ENCODE measurements at regions not wholly inside any gene's neighbourhood (a gene's known extent, or its start where the extent isn't known, plus 50 kb on each side); places are given as distances from the start of the nearest gene placed in this dataset.

- TF ChIP-seq EZH2phosphoT487 (IDR thresholded peaks at IDR 0.05; ENCODE audit: borderline replicate concordance, low read length) (no peak), CTCF (IDR thresholded peaks at IDR 0.05; ENCODE audit: low read depth, low read length, poor library complexity, severe bottlenecking) (no peak)
- no peaks in the 10 kb centered on the region for H4K20me1 ChIP-seq (ENCODE audit: control insufficient read depth, insufficient read depth, low read depth, low read length)
- no peak overlapping the region for H3K27ac ChIP-seq (ENCODE audit: low read depth, low read length)
- H3K4me2 ChIP-seq (ENCODE audit: low read length): no peak overlapping the region
- no peaks in the 10 kb centered on the region for H3K79me2 ChIP-seq (ENCODE audit: control insufficient read depth, low read length)
- H3K36me3 ChIP-seq (ENCODE audit: control insufficient read depth, low read length): no peaks in the 10 kb centered on the region
- no peak overlapping the region for H3K4me3 ChIP-seq (ENCODE audit: low read length)
- H3K9me3 ChIP-seq (ENCODE audit: control insufficient read depth, insufficient read depth, low read length): no peaks in the 10 kb centered on the region
- no peaks in the 10 kb centered on the region for H3K9me2 ChIP-seq (replicated peaks; ENCODE audit: control insufficient read depth, low read length)
- H3K27me3 ChIP-seq (ENCODE audit: control insufficient read depth, low read length): no peaks in the 10 kb centered on the region
- H3K4me1 ChIP-seq (ENCODE audit: control insufficient read depth, low read length): no peaks in the 10 kb centered on the region
- H3F3A ChIP-seq (ENCODE audit: control insufficient read depth, insufficient read depth): no peaks in the 10 kb centered on the region
Measured at GRCh38 chr3:148600440-148600839, 97.3 kb upstream of the AGTR1 start.

- Histone ChIP-seq H3K27me3 (ENCODE audit: control insufficient read depth, low read length) (no peaks in the 10 kb centered on the region), H3K4me1 (ENCODE audit: control insufficient read depth, low read length) (no peaks in the 10 kb centered on the region), H3K9me3 (ENCODE audit: control insufficient read depth, insufficient read depth, low read length) (no peaks in the 10 kb centered on the region), H3K36me3 (ENCODE audit: control insufficient read depth, low read length) (no peaks in the 10 kb centered on the region), H3K4me3 (ENCODE audit: low read length) (no peak overlapping the region), H3F3A (ENCODE audit: control insufficient read depth, insufficient read depth) (no peaks in the 10 kb centered on the region), H3K4me2 (ENCODE audit: low read length) (no peak overlapping the region), H3K79me2 (ENCODE audit: control insufficient read depth, low read length) (no peaks in the 10 kb centered on the region), H3K27ac (ENCODE audit: low read depth, low read length) (no peak overlapping the region), H4K20me1 (ENCODE audit: control insufficient read depth, insufficient read depth, low read depth, low read length) (no peaks in the 10 kb centered on the region), H3K9me2 (replicated peaks; ENCODE audit: control insufficient read depth, low read length) (no peaks in the 10 kb centered on the region)
- TF ChIP-seq CTCF (IDR thresholded peaks at IDR 0.05; ENCODE audit: low read depth, low read length, poor library complexity, severe bottlenecking): no peak
- TF ChIP-seq EZH2phosphoT487 (IDR thresholded peaks at IDR 0.05; ENCODE audit: borderline replicate concordance, low read length): no peak
Measured at GRCh38 chr3:148600902-148601765, 96.6 kb upstream of the AGTR1 start.

- no peaks in the 10 kb centered on the region for H4K20me1 ChIP-seq (ENCODE audit: control insufficient read depth, insufficient read depth, low read depth, low read length)
- H3K9me3 ChIP-seq (ENCODE audit: control insufficient read depth, insufficient read depth, low read length): no peaks in the 10 kb centered on the region
- no peak overlapping the region for H3K27ac ChIP-seq (ENCODE audit: low read depth, low read length)
- H3K4me3 ChIP-seq (ENCODE audit: low read length): no peak overlapping the region
- no peaks in the 10 kb centered on the region for H3F3A ChIP-seq (ENCODE audit: control insufficient read depth, insufficient read depth)
- no peaks in the 10 kb centered on the region for H3K27me3 ChIP-seq (ENCODE audit: control insufficient read depth, low read length)
- H3K36me3 ChIP-seq (ENCODE audit: control insufficient read depth, low read length): no peaks in the 10 kb centered on the region
- no peak for TF ChIP-seq EZH2phosphoT487 (IDR thresholded peaks at IDR 0.05; ENCODE audit: borderline replicate concordance, low read length)
- no peak for TF ChIP-seq CTCF (IDR thresholded peaks at IDR 0.05; ENCODE audit: low read depth, low read length, poor library complexity, severe bottlenecking)
- H3K79me2 ChIP-seq (ENCODE audit: control insufficient read depth, low read length): no peaks in the 10 kb centered on the region
- H3K4me1 ChIP-seq (ENCODE audit: control insufficient read depth, low read length): no peaks in the 10 kb centered on the region
- no peak overlapping the region for H3K4me2 ChIP-seq (ENCODE audit: low read length)
- H3K9me2 ChIP-seq (replicated peaks; ENCODE audit: control insufficient read depth, low read length): no peaks in the 10 kb centered on the region
Measured at GRCh38 chr3:148601766-148602685, 95.7 kb upstream of the AGTR1 start.
